Mucosa of rectum (tissue), 2 donors: ENCODE measurements at regions not wholly inside any gene's neighbourhood (a gene's known extent, or its start where the extent isn't known, plus 50 kb on each side); places are given as distances from the start of the nearest gene placed in this dataset.

Experiments
- H3K27ac ChIP-seq, 2 donors: one replicate each; pipeline ENCODE4 v1.7.0; 2013; ENCODE audit warnings: inconsistent platforms in 2 of 2, low read depth in 2 of 2, low read length in 2 of 2
- H3K27me3 ChIP-seq, 2 donors: one replicate each; pipeline ENCODE4 v1.7.0; 2013; ENCODE audit warnings: low read length in 2 of 2; ENCODE audit not compliant: control insufficient read depth in 2 of 2, insufficient read depth in 2 of 2
- H3K36me3 ChIP-seq, 2 donors: one replicate each; pipeline ENCODE4 v1.7.0; 2013; ENCODE audit warnings: low read length in 2 of 2; ENCODE audit not compliant: control insufficient read depth in 2 of 2, insufficient read depth in 2 of 2
- H3K4me1 ChIP-seq, 2 donors: one replicate each; pipeline ENCODE4 v1.7.0; 2013; ENCODE audit warnings: low read length in 2 of 2, mild to moderate bottlenecking in 1 of 2; ENCODE audit not compliant: control insufficient read depth in 2 of 2, insufficient read depth in 2 of 2
- H3K4me3 ChIP-seq, 2 donors: one replicate each; pipeline ENCODE4 v1.7.0; 2013; ENCODE audit warnings: low read length in 2 of 2
- H3K9ac ChIP-seq, 2 donors: one replicate each; pipeline ENCODE4 v1.7.0; 2013; ENCODE audit warnings: low read length in 2 of 2, low read depth in 1 of 2, mild to moderate bottlenecking in 1 of 2
- H3K9me3 ChIP-seq, 2 donors: one replicate each; pipeline ENCODE4 v1.7.0; 2013; ENCODE audit warnings: low read length in 2 of 2; ENCODE audit not compliant: control insufficient read depth in 2 of 2
- donor health status: healthy.
- donor health status: Normal muscosa, but diverticular disease.

- no peaks in the 10 kb centered on the region for H3K4me1 ChIP-seq
- no peaks in the 10 kb centered on the region for H3K9me3 ChIP-seq
- no peak overlapping the region for H3K4me3 ChIP-seq
- H3K27me3 ChIP-seq = no peaks in the 10 kb centered on the region
- H3K36me3 ChIP-seq = no peaks in the 10 kb centered on the region
- H3K27ac ChIP-seq = no peak overlapping the region
- no peak overlapping the region for H3K9ac ChIP-seq
Measured at GRCh38 chrX:96311366-96311765, 373.3 kb upstream of the DIAPH2 start.

- H3K9ac ChIP-seq = no peak overlapping the region
- H3K27me3 ChIP-seq = no peaks in the 10 kb centered on the region
- no peaks in the 10 kb centered on the region for H3K9me3 ChIP-seq
- no peak overlapping the region for H3K27ac ChIP-seq
- H3K4me3 ChIP-seq = no peak overlapping the region
- no peaks in the 10 kb centered on the region for H3K36me3 ChIP-seq
- no peaks in the 10 kb centered on the region for H3K4me1 ChIP-seq
Measured at GRCh38 chrX:96314985-96315384, 369.7 kb upstream of the DIAPH2 start.

GRCh38 chrX:96361844-96362243 lies 322.8 kb upstream of the DIAPH2 start:
- Histone ChIP-seq H3K36me3 (no peaks in the 10 kb centered on the region), H3K27me3 (no peaks in the 10 kb centered on the region), H3K27ac (no peak overlapping the region), H3K4me3 (no peak overlapping the region), H3K9ac (no peak overlapping the region), H3K4me1 (no peaks in the 10 kb centered on the region), H3K9me3 (no peaks in the 10 kb centered on the region)

GRCh38 chrX:96372313-96373046 lies 312.2 kb upstream of the DIAPH2 start:
- Histone ChIP-seq H3K27ac (no peak overlapping the region), H3K4me1 (no peaks in the 10 kb centered on the region), H3K36me3 (no peaks in the 10 kb centered on the region), H3K9me3 (no peaks in the 10 kb centered on the region), H3K9ac (no peak overlapping the region), H3K4me3 (peak overlapping the region in 1 of 2 donors; percentile 38), H3K27me3 (no peaks in the 10 kb centered on the region)

- no peak overlapping the region for H3K9ac ChIP-seq
- no peaks in the 10 kb centered on the region for H3K9me3 ChIP-seq
- no peaks in the 10 kb centered on the region for H3K4me1 ChIP-seq
- H3K27me3 ChIP-seq = no peaks in the 10 kb centered on the region
- no peak overlapping the region for H3K27ac ChIP-seq
- H3K36me3 ChIP-seq = no peaks in the 10 kb centered on the region
- H3K4me3 ChIP-seq = no peak overlapping the region
Measured at GRCh38 chrX:96373047-96373355, 311.6 kb upstream of the DIAPH2 start.

GRCh38 chrX:96376266-96376665 lies 308.4 kb upstream of the DIAPH2 start:
- Histone ChIP-seq H3K4me3 (no peak overlapping the region), H3K4me1 (no peaks in the 10 kb centered on the region), H3K36me3 (no peaks in the 10 kb centered on the region), H3K9me3 (no peaks in the 10 kb centered on the region), H3K27ac (no peak overlapping the region), H3K9ac (no peak overlapping the region), H3K27me3 (no peaks in the 10 kb centered on the region)

- Histone ChIP-seq H3K4me1 (no peaks in the 10 kb centered on the region), H3K36me3 (no peaks in the 10 kb centered on the region), H3K9ac (no peak overlapping the region), H3K27me3 (no peaks in the 10 kb centered on the region), H3K27ac (no peak overlapping the region), H3K9me3 (no peaks in the 10 kb centered on the region), H3K4me3 (no peak overlapping the region)
Measured at GRCh38 chrX:96379951-96380350, 304.7 kb upstream of the DIAPH2 start.

- H3K27ac ChIP-seq = no peak overlapping the region
- H3K9ac ChIP-seq = no peak overlapping the region
- H3K4me3 ChIP-seq = no peak overlapping the region
- H3K36me3 ChIP-seq = no peaks in the 10 kb centered on the region
- H3K4me1 ChIP-seq = no peaks in the 10 kb centered on the region
- no peaks in the 10 kb centered on the region for H3K9me3 ChIP-seq
- no peaks in the 10 kb centered on the region for H3K27me3 ChIP-seq
Measured at GRCh38 chrX:96382018-96382417, 302.6 kb upstream of the DIAPH2 start.

- Histone ChIP-seq H3K9ac (no peak overlapping the region), H3K4me1 (no peaks in the 10 kb centered on the region), H3K27ac (no peak overlapping the region), H3K9me3 (no peaks in the 10 kb centered on the region), H3K27me3 (no peaks in the 10 kb centered on the region), H3K36me3 (no peaks in the 10 kb centered on the region), H3K4me3 (no peak overlapping the region)
Measured at GRCh38 chrX:96383428-96383827, 301.2 kb upstream of the DIAPH2 start.

GRCh38 chrX:96386325-96386724 lies 298.3 kb upstream of the DIAPH2 start:
- Histone ChIP-seq H3K36me3 (no peaks in the 10 kb centered on the region), H3K4me1 (no peaks in the 10 kb centered on the region), H3K27me3 (no peaks in the 10 kb centered on the region)

GRCh38 chrX:96386981-96387380 lies 297.7 kb upstream of the DIAPH2 start:
- no peak overlapping the region for H3K9ac ChIP-seq
- H3K9me3 ChIP-seq = no peaks in the 10 kb centered on the region
- H3K27ac ChIP-seq = no peak overlapping the region
- no peaks in the 10 kb centered on the region for H3K27me3 ChIP-seq
- H3K4me1 ChIP-seq = no peaks in the 10 kb centered on the region
- H3K4me3 ChIP-seq = no peak overlapping the region
- no peaks in the 10 kb centered on the region for H3K36me3 ChIP-seq

More at GRCh38 chrX:96386325-96386724, 298.3 kb upstream of the DIAPH2 start:
- Histone ChIP-seq H3K9me3 (no peaks in the 10 kb centered on the region), H3K9ac (no peak overlapping the region), H3K27ac (no peak overlapping the region), H3K4me3 (no peak overlapping the region)
